Stomach (tissue), 4 donors: ENCODE measurements at regions not wholly inside any gene's neighbourhood (a gene's known extent, or its start where the extent isn't known, plus 50 kb on each side); places are given as distances from the start of the nearest gene placed in this dataset.

Experiments
- CTCF ChIP-seq, 7 experiments: fragments of 450-650 bp in 4 of 7; fragments of 200-600 bp in 3 of 7; sonication (generic) in 3 of 7; IDR thresholded peaks; one replicate each; pipeline ENCODE4 v1.5.1; 2016 to 2019; ENCODE audit warnings: antibody characterized with exemption in 7 of 7, control low read depth in 2 of 7, mild to moderate bottlenecking in 1 of 7
- EP300 ChIP-seq: sonication (generic); formaldehyde crosslinking; IDR thresholded peaks from one replicate; pipeline ENCODE4 v1.6.1; 2017; ENCODE audit warnings: antibody characterized with exemption
- POLR2A ChIP-seq, 4 donors: fragments of 450-650 bp; IDR thresholded peaks; one replicate each; pipeline ENCODE4 v1.6.1; 2016; ENCODE audit warnings: antibody characterized with exemption in 4 of 4, control low read depth in 2 of 4, mild to moderate bottlenecking in 1 of 4, moderate library complexity in 1 of 4
- POLR2AphosphoS5 ChIP-seq, 3 donors: sonication (generic); formaldehyde crosslinking; IDR thresholded peaks; one replicate each; pipeline ENCODE4 v1.6.1; 2016; ENCODE audit warnings: antibody characterized with exemption in 3 of 3

GRCh38 chr2:65739927-65740326, 307.5 kb upstream of the SPRED2 start:
- TF ChIP-seq POLR2AphosphoS5 (IDR thresholded peaks at IDR 0.05), result no peak
- TF ChIP-seq CTCF (IDR thresholded peaks at IDR 0.05), result no peak
- no peak for TF ChIP-seq POLR2A (IDR thresholded peaks at IDR 0.05)
- TF ChIP-seq EP300, result no peak
